Tongue (tissue), 1 donor: ENCODE measurements at regions not wholly inside any gene's neighbourhood (a gene's known extent, or its start where the extent isn't known, plus 50 kb on each side); places are given as distances from the start of the nearest gene placed in this dataset.
"Not testable (repeated sequence)": the region's sequence is repeated elsewhere in the genome, so short reads cannot be mapped to it uniquely, and the experiment has no call there.

ENCODE experiments used
- DNase-seq: peaks from one replicate; pipeline ENCODE4 v3.0.0-alpha.2; 2015

- DNase-seq = no peak
Measured at GRCh38 chr12:93080994-93081809, 152.1 kb upstream of the EEA1 start.

GRCh38 chr12:93081810-93082165 is 152.7 kb upstream of the EEA1 start:
- no peak for DNase-seq

- no peak for DNase-seq
Measured at GRCh38 chr12:93085383-93086287, 156.5 kb upstream of the EEA1 start.

DNA sequence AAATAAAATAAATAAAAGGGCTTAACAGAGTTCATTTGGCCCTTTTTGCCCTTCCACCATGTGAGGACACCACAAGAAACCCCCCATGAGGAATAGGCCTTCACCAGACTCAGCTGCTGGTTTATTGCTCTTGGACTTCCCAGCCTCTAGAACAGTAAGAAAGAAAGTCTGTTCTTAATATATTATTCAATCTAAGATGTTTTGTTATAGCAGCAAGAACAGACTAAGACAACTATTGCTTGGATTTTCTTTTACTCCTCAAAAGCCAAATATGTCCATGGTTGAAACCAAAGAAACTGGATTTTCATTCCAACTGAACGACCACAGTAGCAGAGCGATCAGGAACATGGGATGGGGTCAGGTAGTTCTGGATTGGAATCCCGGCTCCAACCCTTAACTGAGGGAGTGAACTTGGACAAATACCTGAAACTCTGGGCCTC is 157.2 kb upstream of the EEA1 start:
- DNase-seq = no peak

GRCh38 chr12:93087840-93088610 is 158.9 kb upstream of the EEA1 start:
- DNase-seq = no peak

DNA sequence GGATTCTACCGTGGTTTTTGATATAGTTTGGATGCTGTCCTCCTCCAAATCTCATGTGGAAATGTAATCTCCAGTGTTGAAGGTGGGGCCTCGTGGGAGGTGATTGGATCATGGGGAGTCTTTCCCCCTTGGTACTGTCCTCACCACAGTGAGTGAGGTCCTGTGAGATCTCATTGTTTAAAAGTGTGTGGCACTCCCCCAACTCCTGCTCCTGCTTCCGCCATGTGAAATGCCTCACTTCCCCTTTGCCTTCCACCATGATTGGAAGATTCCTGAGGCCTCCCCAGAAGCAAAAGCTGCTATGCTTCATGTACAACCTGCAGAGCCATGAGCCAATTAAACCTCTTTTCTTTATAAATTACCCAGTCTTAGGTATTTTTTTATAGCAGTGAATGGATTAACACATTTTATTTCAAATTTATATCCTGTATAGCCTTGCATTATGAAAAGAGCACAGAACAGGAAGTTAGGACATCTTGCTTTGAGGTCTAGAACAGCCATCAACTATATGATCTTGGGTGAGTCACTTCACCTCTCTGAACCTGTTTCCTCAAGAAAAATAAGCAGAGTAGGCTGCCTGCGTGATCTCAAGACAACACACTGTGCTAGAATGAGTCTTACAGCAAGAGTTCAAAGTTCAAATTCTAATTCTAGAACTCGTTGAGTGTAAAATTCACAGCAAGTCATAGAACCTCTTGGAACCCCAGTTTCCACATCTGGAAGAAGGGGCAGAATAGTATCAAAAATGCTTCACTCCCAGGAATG is 160.9 kb upstream of the EEA1 start:
- DNase-seq = no peak

GRCh38 chr12:93090731-93091172 is 161.7 kb upstream of the EEA1 start:
- DNase-seq = no peak

GRCh38 chr12:93091886-93092648 is 163.0 kb upstream of the EEA1 start:
- no peak for DNase-seq

DNA sequence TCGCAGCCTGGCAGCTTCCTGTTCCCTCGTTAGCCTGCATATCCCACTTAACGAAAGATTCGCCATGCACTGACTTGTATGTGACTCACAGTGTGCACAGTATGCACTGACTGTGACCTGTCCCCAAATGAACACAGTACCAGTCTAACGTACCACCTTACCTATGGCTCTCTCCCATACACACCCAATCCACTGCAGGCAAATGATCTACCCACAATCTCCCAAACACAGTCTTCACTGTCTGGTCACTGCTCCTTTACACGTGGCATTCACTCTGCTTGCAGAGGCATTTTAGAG is 163.5 kb upstream of the EEA1 start:
- no peak for DNase-seq

- DNase-seq = no peak
Measured at GRCh38 chr12:93093243-93093642, 164.1 kb upstream of the EEA1 start.

DNA sequence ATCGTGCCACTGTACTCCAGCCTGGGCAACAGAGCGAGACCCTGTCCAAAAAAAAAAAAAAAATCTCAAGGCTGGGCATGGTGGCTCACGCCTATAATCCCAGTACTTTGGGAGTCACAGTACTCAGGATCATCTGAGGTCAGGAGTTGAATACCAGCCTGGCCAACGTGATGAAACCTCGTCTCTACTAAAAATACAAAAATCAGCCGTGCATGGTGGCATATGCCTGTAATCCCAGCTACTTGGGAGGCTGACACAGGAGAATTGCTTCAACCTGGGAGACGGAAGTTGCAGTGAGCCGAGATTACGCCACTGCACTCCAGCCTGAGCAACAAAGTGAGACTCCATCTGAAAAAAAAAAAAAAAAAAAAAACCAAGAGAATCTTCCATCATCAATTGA is 165.1 kb upstream of the EEA1 start:
- not testable (repeated sequence) for DNase-seq

- DNase-seq = no peak
Measured at GRCh38 chr12:93094988-93095737, 166.1 kb upstream of the EEA1 start.

DNA sequence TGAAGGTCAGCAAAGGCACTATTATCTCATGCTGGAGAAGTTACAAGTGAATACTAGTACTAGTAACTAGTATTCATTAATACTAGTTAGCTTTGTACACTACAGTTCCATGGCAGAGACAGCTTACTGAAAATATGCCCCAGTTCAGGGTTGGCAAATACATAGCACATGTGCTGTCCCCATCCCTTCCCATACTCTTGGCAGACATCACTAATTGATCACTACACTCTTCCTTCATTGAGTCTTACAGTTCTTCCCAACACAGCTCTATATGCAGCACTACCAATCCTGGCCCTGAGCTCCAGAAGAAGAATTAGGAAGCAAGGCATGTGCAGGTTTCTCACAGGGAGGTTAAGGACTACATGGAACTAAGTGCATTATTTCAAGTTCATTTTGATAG is 168.3 kb upstream of the EEA1 start:
- DNase-seq = no peak

- DNase-seq = peak; percentile 70
Measured at GRCh38 chr12:93098077-93098476, 169.0 kb upstream of the EEA1 start.

DNA sequence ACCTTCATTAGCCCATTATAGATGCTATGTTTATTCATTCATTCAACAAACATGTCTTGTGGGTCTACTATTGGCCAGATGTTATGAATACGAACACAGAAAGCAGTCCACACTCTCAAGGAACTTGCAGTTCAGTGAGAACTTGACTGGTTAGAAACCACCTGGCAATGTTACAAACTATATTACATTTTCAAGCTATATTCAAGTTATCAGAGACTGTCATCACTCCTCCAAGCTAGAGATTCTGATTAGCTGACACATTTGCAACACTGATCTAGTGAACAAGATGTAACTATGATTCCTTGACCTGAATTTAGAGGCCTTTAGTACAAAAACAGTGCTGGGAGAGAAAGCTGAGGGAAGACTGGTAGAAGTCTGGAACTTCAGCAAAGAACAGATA is 170.7 kb upstream of the EEA1 start:
- no peak for DNase-seq

GRCh38 chr12:93100610-93101009 is 171.5 kb upstream of the EEA1 start:
- DNase-seq = no peak

DNA sequence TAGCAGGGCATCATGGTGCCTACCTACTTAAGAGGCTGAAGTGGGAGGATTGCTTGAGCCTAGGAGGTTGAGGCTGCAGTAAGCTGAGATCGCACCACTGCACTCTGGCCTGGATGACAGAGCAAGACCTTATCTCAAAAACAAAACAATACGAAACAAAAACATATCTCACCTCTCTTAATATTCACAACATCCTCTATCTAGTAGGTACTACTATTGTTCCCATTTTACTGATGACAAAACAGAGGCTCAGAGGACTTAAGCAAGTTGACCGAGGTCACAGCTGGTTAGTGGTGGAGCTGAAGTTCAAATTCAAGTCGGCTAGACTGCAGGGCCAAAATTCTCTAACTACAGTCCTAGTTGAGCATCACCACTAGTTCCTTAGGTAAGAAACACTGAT is 172.3 kb upstream of the EEA1 start:
- DNase-seq = no peak

DNA sequence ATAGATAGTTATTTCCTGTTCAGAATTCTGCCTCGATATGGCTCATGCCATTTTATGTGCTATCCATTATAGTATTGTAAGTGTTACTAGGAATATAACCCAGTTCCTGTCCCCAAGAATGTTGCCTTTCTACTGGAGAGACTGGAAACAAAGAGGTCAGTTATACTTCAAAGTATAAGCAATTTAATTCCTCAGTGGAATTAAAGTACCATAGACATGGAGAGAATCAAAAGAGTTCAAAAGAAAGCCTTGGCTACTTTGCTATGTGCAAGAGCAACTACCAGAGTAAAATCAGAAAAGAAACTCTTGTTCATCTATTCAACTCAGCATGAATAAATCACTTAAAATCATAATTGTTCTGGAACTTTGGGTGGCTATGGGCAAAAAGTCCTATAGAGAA is 173.2 kb upstream of the EEA1 start:
- DNase-seq = no peak

DNA sequence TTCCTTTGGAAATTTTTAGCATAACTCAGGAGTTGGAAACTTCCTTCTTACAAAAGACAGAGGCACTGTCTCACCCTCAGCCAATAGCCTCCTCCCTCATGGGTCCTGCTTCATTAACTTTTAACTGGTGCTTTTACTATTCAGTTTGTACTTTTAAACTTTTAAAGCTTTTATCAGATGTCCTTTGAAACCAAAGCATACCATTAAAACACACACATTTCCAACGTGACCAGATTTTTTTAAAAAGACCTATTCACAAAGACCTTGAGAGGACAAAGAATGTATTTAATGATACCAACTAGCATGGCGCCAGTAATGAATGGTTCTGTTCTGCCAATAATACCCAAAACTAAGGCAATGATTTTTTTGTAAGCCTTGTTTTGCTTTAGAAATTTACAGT is 173.6 kb upstream of the EEA1 start:
- no peak for DNase-seq

DNA sequence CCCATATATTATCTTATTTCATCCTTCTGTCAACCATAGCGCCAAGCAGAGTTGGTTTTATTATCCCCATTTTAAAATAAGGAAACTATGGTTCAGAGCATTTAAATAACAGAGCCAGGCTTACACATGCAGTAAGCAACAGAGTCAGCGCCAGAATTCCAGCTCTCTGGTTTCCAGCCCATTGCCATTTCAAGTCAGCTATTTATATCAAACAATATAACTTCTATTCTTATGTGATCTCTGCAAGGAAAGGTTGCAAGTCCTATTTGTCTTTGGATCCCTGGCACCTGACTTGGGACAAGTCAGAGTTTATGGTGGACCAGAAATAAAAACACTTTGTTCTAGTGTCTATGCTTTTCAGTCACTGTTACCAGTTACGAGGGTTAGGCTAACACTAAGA is 174.1 kb upstream of the EEA1 start:
- no peak for DNase-seq

DNA sequence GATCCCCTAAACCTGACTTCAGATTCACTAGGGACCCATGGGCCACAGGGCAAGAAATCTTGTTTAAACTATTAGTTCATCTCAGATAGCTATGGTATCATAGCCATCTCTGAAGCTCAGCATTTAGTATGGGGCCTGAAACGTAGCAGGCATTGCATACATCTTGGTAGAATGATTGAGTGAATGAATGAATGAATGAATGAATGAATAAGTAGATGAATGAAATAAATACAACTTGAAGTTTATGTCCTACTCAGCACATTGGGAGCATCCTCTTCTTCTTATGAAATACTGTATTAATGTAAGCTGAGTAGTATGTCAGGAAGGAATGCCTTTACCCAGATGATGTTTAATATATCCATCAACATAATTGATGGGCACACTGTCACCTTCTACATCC is 175.4 kb upstream of the EEA1 start:
- no peak for DNase-seq
